ENCODE measurements at regions not wholly inside any gene's neighbourhood (a gene's known extent, or its start where the extent isn't known, plus 50 kb on each side); places are given as distances from the start of the nearest gene placed in this dataset.
"Not testable (repeated sequence)": the region's sequence is repeated elsewhere in the genome, so short reads cannot be mapped to it uniquely, and the experiment has no call there.

DNA sequence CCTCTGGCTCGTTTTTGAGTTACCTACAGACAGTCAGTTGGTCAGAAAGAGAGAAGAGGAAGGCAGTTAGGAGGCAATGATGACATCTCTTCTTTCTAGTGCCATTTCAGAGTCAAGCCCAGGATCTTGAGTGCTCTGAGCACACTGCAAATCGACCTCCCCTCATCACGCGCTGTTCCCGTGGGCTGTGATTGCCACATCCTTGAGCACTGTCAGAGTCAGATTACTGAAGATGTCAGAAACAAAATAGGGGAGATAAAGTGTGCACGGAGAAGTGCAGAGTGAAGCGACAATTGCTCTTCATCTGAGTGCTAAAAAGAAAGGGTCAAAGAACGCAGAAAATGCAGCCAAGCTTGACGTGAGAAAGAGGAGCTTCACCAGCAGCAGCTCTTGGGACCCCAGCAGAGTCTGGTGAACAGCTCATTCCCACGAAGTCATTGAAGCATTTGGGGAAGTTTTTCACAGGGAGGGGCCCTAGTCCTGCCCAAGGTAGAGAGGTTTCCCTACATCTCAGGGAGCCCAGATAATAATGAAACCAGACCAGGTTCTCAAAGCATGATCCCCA, 661.7 kb upstream of the AUTS2 start:
- DNase-seq, result no peak

DNA sequence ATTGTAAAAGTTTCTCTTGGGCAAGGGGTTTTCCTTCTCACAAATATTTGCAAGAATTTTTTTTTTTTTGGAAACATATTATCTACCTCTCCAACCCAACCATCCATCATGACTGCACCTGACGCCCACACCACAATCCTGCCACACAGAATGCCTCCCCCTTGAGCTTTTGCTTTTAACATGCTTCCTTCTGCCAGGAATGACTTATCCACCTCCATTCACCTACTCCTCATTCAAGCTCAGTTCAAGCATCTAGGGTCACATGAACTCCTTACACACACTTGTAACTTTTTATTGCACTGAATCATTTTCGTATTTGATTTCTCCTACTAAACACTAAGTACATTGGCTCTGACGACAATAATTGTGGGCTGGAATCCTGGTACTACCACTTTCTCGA, 660.1 kb upstream of the AUTS2 start:
- no peak for DNase-seq

DNA sequence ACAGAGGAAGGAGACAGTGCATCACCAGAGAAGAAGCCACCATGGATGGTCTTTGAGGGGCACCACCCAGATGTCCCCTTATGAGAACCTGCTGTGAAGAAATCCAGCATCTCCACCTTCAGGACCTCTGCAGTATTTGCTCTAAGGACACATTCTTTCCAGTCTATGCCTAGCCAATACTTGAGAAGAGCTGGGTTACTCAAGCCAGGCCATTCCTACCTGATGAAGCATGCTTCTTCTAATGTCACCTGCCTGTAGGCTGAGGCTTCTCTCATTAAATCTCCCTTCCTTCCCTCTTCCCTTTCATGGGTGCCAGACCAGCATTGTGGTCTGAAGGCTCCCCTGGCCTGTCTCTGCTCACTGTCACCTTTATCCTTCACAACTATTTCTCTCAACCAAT, 654.5 kb upstream of the AUTS2 start:
- DNase-seq, result no peak

DNA sequence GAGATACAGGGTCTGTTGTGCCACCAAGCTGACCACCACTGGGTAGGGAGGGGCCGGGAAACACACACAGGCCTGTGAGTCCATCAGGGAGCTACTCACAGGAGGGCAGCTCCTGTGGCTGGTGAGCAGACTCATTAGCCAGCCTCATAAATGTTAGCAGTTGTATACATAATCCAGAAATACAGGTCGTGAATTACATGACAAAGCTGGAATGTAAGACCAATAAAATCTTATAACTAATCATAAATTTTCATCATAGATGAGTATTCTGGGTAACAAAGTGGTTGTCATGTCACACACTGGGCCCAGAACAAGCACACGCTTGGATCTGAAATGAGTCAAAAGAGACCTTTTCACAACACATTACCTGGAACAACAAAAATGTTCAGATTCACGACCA, 642.6 kb upstream of the AUTS2 start:
- DNase-seq, result no peak

DNA sequence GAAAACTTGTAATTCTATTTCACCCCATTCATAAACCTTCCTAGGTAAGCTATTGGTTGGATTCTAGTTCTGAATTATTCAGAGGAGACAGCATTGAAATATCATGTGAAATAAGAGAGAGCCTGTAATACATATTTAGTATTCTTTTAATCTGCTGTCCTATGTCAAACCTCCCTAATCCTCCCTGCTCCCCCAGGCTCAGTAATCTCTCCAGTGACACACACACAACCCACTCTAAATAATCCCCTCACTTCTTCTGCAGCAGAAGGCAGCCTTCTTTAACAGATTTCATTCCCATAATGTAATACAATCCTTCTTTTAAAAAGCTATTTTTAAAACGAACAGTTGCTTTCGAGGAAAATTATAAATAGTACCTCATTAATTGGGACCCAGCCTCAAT, 639.7 kb upstream of the AUTS2 start:
- no peak for DNase-seq

DNA sequence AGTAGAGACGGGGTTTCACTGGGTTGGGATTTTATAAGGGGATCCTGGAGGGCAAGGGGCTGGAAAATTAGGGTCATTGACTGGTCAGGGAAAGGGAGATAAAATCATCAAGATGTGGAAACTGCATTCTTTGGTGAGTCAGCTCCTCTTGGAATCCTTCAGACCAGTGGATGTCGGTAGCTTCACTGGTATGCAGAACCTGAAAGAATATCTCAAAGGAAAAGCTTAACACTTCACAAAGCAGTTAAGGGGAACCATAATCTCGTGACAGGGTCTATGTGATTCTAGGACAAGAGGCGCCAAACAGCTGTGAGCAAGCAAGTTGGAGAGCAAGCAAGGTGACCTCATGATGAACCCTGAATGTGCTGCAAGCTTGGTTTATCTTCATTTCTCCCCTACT, 634.7 kb upstream of the AUTS2 start:
- no peak for DNase-seq

DNA sequence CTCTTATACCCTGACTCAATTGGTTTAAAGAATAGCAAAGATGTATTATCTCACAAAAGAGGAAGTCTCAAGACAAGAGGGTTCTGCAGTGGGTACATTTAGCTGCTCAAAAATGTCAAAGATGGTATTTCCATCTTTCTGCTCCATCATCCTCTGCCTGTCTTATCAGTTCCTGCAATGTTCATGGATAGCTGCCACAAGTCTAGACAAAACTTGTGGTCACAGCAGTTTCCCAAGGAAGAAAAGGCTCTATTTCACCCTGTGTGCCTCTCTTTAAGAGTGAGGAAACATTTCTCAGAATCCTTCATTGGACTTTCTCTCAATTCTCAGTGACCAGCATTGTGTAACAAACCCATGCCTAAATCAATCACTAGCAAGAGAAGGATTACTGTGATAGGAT, 634.2 kb upstream of the AUTS2 start:
- no peak for DNase-seq

DNA sequence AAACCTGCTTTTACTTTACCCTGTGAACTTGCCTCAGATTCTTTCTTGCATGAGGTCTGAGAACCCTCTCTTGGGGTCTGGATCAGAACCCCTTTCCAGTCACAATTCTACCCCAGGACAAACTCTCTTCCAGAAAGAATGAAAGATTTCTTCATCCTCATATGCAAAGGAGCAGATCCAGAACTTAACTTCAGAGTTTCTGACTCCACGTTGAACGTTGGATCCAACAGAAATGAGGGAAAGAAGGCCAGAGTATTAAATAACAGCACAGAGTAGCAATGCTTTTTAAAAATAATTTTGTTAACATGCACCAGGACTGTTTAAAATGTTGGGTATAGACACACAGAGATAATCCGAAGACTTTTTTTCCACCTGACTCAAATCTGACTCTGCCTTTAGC, 632.9 kb upstream of the AUTS2 start:
- DNase-seq, result no peak

DNA sequence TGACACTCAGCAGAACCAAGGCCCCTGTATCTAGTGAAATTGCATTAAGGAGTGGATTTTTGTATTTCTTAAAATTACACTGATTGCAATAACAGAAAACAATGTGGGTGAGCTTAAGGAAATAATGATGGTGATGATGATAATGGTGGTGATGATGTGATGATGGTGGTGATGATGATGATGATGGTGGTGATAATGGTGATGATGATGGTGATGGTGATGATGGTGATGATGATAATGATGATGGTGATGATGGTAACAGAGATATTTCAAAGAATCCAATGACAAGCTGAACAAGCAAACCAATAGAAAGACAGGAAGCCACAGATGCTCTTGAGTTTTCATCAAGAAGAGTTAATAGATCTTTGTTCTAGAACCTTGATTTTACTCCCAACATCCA, 630.7 kb upstream of the AUTS2 start:
- no peak for DNase-seq

DNA sequence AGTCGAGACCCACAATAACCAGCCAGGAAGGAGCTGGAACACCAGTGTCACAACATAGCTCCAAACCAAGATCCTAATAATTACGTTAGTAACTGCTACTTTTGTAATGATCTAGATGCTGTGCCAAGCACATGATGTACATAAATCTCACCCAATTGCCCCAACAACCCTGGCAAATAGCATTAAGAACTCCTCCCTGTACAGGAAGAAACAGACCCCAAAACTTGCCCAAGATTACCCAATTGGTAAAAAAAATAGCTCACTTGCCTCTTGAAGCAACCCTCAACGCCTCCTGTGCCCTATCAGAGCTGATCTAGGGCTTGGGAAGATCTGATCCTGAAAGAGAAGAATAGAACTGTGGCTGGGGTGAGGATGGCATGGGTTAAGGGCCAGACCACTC, 628.7 kb upstream of the AUTS2 start:
- no peak for DNase-seq

DNA sequence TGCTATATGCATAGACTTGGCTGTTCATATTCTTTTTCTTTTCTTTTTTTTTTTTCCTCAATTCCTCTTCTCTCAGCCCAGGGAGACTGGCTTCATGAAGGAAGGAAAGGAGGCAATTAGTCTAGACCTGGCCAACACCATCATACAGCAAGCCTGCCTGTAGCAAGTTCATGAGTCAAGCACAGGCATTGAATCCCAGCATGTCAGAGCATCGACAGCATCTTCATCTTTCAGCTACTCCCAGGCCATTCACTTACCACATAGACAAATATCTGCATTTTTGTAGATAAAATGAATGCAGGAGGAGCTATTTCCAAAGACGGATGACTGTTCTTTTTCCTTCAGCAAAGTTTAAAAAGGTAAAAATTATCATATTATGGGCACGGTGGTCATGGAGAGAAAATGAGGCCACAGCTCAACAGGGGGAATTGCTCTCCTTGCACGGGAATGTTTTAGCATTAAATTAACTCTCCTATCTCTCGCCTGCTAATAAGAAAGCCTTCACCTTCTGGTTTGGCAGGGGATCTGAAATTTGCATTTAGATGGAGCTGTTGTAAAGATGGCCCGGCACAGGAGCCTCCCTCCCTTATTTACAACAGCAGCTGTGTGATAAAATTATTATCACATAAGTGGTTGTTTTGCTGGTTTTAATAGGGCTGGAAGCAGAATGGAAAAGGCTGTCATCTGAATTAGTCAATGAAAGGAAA, 626.5 kb upstream of the AUTS2 start:
- DNase-seq, result no peak

DNA sequence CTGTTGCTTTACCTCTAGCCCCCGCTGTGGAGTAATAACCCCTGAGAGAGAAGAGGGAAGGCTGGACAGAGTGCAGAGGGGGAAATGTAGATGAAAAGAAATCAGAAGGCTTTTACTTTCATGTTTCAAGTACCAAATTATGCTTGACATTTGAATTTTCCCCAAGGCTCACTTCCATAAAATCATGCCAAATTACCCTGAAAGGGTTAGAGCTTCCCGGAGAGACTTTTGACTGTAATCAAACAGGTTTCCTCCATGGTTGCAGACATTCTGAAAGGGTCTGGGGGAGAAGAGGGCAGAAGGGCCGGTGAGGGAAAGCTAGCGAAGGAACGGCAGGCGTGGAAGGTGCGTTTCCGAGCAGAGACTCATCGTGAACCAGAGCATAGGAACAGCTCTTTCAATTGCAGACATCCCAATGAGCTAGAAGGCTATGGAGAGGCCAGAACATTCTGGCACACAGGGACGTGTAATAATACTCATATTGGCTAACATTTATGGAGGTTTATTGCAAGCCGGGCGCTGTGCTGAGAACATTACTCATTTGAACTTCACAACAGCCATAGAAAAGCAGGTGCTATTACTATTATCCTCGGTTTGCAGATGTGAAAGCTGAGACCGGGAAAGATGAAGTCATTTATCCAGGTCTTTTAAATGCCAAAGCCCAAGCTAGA, 620.8 kb upstream of the AUTS2 start:
- no peak for DNase-seq

DNA sequence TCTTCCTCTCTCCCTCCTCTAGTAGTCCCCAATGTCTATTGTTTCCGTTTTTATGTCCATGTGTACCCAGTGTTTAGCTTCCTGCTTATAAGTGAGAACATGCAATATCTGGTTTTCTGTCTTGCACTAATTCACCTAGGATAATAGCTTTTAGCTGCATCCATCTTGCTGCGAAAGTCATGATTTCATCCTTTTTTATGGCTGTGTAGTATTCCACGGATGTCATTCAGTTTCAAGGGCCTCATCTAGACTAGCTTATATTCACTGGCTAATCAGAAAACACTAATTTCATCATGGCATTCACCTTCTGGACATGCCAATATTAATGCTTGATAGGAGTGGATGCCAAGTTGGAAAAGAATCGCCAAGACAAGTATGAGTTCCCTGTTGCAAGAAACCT, 619.6 kb upstream of the AUTS2 start:
- DNase-seq, result no peak

DNA sequence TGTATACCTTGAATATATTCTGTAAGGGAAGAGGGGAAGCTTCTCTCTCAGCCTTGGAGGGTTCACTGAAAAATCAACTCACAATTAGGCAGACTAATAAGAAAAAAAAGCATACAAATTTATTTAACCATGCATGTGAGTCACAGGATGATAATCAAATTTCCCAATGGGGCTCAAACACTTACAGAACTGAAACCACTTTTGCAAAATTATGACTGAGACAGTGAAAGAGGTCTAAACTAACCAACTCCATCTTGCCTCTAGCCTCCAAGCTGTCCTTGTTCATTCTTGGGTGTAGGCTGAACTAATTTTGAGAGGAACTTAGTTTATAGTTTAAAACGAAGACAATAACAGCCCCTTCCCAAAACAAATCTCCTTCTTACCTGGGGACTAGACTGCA, 618.3 kb upstream of the AUTS2 start:
- no peak for DNase-seq

DNA sequence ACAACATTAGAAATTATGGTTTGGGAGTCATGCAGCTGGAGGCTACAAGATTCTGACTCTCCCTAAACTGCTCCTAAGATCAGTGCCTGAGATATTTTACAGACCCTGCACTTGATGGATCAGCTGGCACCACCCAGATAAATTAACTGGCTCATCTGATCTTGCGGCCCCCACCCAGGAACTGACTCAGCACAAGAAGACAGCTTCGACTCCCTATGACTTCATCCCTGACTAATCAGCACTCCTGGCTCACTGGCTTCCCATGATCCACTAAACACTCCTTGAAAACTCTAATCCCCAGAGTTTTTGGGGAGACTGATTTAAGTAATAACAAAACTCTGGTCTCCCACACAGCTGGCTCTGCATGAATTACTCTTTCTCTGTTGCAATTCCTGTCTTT, 617.8 kb upstream of the AUTS2 start:
- DNase-seq, result not testable (repeated sequence)

DNA sequence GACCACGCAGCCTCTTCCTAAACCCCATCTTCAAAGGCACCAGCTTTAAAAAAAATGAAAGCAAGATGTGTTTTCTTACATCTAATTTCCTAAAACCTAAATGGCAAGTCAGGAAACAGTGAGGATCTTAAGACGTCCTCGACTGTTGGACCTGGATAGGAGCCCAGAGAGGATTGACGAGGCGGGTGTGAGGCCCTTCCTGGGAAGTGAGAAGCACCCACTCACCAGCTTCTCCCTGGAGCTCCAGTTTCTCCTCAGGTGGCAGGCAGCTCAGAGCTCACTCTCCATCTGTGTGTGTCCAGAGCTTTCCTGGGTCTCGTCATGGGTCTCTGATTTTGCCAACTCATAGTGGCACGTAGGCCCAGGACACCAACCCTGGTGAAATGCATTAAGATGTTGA, 614.0 kb upstream of the AUTS2 start:
- peak in 20 of 56 donors; percentile 0 to 56 (median 4) for DNase-seq

DNA sequence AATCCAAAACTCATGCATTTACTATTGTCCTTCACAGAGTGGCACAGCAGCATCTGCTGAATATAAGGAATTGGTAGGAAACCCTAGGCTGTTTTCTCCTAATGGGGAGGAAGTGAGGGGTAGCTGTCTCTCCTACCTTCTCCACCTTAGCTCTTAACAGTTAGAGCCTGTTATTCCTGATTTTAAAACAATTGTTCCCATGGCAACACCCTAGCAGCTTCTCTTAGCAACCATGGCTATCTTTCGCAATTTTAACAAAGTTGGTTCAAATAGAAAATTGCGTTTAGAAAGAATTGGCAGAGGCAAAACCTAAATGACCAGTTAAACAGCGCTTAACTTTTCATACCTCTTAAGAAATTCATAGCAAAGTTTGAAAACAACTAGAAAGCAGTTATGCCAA, 603.4 kb upstream of the AUTS2 start:
- no peak for DNase-seq

DNA sequence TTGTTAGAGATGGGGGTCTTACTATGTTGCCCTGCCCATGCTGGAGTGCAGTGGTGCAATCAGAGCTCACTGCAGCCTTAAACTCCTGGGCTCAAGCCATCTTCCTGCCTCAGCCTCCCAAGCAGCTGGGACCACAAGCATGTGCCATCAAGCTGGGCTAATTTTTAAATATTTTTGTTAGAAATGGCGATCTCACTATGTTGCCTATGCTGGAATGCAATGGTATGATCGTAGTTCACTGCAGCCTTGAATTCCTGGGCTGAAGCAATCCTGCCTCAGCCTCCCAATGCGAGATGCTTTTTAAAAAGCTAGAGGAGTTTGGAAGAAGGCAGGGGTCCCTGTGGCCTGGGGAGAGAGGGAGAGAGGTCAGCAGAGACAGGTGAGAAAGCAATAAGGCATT, 600.1 kb upstream of the AUTS2 start:
- DNase-seq, result no peak

DNA sequence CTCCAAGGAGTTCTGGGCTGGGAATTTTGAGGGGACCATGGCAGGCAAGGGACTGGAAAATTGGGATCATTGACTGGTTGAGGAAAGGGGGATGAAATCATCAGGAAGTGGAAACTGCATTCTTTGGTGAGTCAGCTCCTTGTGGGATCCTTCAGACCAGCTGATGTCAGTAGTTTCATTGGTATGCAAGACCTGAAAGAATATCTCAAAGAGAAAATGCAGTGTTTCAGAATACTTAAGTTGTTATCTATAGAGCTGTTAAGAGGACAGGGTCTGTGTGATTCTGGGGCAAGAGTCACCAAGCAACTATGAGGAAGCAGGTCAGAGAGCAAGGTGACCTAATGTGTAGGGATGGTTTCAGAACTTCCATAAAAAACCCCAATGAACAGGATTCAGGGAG, 595.9 kb upstream of the AUTS2 start:
- no peak for DNase-seq

DNA sequence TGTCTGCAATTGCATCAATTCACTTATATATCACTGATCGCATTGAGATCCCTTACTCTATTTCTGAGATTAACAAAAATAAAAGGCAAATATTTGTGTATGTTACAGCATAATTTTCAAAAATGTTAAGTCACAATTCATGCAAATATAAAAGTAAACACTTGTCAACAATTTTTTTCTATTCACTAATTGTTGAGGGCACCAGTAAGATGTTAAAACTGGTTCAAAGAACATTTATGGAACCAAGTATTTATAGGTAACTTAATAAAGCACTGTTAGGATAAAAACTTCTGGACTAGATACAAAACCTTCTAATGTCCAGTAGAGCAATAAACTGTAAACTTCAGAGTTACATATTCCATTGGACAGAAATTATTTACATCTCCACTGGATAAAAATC, 586.1 kb upstream of the AUTS2 start:
- no peak for DNase-seq

DNA sequence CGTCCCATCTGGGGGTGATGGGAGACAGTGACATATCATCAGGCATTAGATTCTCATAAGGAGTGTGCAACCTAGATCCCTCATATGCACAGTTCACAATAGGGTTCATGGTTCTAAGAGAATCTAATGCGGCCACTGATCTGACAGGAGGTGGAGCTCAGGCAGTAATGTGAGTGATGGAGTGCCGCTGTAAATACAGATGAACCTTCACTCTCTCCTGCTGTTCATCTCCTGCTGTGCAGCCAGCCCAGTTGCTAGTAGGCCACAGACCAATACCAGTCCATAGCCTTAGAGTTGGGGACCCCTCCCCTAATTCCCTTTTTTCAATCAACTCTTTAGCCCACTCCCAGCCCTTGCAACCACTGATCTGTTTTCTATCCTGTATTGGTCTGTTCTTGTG, 581.1 kb upstream of the AUTS2 start:
- DNase-seq, result no peak

DNA sequence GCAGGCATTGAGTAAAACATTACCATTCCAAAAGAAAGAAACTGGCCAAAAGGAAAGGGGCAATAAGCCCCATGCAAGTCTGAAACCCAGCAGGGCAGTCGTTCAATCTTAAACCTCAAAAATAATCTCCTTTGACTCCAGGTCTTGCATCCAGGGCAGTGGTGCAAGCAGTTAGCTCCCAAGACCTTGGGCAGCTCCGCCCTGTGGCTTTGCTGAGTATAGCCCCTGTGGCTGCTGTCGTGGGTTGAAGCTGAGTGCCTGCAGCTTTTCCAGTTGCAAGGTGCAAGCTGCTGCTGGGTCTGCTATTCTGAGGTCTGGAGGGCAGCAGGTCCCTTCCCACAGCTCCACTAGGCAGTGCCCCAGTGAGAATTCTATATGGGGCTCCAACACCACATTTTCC, 580.1 kb upstream of the AUTS2 start:
- DNase-seq, result no peak

DNA sequence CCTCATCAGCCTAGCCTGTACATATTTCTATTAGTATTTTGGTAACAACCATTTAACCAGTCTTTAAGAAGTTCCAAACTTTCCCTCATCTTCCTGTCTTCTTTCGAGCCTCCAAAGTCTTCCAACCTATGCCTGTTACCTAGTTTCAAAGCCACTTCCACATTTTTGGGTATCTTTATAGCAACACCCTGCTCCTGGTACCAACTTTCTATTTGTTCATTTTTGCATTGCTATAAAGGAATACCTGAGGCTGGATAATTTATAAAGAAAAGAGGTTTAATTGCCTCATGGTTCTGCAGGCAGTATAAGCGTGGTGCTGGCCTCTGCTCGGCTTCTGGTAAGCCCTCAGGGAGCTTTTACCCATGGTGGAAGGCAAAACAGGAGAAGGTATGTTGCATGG, 578.8 kb upstream of the AUTS2 start:
- no peak for DNase-seq

All from amygdala (tissue), 56 donors.